GM15510 (cell line): ENCODE measurements at regions not wholly inside any gene's neighbourhood (a gene's known extent, or its start where the extent isn't known, plus 50 kb on each side); places are given as distances from the start of the nearest gene placed in this dataset.

Source experiments
- POLR2A ChIP-seq: IDR thresholded peaks from 3 replicates; pipeline ENCODE4 v1.6.1; 2011; ENCODE audit warnings: borderline replicate concordance; ENCODE audit not compliant: insufficient read length; ENCODE audit errors: extremely low read depth

DNA sequence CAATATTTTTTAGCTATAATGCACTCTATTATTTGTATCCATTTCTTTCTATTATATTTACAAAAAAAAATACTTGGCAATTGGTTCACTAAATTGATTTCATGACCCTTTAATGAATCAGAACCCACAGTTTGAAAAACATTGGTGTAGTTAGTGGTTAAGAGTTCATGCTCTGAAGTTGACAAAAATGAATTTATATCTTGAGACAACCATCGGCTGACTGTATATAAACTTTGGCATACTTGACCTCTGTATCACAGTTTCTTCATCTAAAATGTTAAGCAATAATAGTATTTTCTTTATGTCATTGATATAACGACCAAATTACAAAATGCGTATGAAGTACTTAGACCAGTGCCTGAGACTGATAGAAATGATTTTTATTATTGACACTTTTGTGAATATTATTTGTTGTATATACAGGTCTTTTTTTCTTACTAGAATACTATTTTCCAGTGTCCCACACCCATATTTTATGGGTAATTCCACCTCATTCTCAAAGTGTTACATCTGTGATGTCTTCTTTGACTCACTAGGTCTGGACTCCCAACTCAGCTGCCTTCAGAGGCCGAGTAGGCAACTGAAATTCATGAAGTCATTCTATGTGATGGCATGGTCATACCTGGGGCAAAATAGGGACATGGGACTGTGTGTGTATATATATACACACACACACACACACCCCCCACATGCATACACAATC is 459.2 kb downstream of the RFPL4B start:
- TF ChIP-seq POLR2A = no peak

- TF ChIP-seq POLR2A = no peak
Observed at GRCh38 chr6:112821476-112821875, 474.3 kb downstream of the RFPL4B start.

- no peak for TF ChIP-seq POLR2A
Observed at GRCh38 chr6:112822769-112823168, 475.6 kb downstream of the RFPL4B start.

- no peak for TF ChIP-seq POLR2A
Observed at GRCh38 chr6:112827793-112828192, 480.7 kb downstream of the RFPL4B start.

DNA sequence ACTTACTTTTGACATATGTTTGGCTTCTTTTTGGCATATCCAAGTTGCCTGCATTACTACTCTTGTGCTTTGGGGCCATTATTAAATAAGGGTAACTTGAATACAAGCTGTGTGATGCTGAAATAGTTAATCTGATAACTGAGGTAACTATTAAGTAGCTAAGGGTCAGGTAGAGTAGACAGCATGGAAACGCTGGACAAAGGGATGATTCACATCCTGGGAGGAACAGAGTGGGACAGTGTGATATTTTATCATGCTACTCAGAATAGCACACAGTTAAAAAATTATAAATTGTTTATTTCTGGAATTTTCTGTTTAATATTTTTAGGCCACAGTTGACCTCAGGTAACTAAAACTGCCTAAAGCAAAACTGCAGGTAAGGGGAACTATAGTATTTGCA is 483.9 kb downstream of the RFPL4B start:
- no peak for TF ChIP-seq POLR2A

DNA sequence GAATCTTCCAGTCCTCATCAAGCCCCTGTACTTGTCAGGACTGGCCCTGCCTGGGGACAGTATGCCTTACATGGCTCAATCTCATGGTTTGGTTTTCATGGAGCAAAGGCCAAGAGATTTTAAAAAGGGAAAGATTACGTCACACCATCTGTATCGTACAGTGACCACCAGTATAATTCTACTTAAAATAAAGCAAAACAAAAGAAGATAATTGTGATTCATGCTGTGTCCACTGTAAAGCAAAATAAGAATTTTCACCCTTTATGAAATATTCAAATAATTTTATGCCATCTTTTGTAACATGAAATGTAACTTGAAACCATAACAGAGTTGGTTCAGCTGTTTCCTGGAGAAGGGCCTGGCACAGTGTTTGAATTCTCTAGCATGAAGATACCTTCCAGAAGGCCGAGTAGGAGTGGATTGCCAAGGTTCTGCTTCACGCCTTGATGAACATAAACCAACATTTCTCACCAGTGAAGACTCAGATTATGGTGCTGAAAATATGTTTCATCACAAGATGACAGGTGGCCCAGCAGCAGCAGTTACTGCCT is 486.5 kb downstream of the RFPL4B start:
- TF ChIP-seq POLR2A = no peak

DNA sequence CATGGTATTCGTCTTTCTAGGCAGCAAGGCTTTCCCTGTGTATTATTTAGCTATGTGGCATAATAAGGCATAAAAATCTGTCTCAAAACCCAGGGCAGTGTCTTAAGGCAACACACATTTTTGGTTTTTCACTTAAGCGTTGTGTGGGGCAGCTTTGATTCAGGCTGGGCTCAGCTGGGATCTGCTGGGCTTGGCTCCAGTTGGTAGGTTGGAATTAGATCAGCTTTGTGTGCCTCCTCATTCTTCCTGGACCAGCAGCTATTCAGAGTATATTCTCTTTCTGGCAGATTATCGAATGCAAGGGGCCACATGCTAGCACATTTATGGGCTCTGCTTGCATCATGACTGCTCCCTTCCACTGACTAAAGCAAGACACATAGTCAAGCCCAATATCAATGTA is 487.9 kb downstream of the RFPL4B start:
- no peak for TF ChIP-seq POLR2A

DNA sequence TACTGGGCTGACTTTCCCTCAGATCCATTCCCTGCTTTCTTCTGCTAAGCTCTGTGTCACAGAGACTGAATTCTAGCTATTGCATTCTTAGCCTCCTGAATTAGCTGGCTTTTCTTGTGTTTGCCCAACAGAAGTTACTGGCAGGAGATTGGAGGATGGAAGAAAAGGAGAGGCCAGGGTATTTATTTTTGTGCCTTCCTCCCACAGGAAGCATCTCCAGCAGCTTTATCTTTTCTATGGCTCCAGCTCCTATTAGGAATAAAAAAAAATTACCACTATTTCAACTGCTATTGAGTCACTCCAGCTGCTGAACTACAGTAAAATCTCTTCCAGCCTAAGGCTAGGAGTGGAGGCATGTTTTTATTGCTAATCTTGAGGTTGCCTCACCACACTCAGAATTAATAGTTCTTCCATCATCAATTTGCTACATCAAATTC is 492.4 kb downstream of the RFPL4B start:
- no peak for TF ChIP-seq POLR2A

GRCh38 chr6:112841553-112842329 is 494.6 kb downstream of the RFPL4B start:
- no peak for TF ChIP-seq POLR2A

DNA sequence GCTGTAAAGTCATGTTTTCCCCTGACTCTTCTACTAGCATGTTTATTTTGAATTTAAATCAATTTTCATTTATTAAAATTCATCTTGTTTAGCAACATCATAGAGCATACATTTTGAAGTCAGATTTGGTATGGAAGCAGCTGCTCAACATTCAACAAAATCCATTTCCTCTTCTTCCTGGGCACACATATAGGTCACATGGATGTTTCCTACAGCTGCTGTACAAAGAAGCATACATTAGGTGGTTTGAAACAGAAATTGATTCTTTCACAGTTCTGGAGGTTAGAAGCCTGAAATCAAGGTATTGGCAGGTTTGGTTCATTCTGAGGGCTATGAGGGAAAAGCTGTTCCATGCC is 495.2 kb downstream of the RFPL4B start:
- TF ChIP-seq POLR2A = no peak

DNA sequence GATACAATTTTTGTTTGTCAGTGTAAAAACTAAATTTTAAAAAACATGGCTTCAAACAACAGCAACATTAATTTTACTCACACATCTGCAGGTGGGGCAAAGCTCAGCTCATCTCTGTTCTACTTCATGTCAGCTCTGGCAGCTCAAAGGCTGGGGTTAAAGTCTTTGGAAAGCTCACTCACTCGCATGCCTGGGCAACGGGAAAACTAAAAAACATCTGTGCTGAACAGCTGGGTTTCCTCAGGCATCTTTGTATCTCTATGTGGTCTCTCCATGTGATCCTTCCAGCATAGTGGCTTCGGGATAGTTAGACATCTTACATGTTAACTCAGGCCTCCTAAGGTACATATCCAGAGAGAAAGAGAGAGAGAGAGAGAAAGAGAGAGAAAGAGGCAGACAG is 499.6 kb downstream of the RFPL4B start:
- TF ChIP-seq POLR2A = no peak

GRCh38 chr6:112851146-112851545 is 504.0 kb downstream of the RFPL4B start:
- TF ChIP-seq POLR2A = no peak

DNA sequence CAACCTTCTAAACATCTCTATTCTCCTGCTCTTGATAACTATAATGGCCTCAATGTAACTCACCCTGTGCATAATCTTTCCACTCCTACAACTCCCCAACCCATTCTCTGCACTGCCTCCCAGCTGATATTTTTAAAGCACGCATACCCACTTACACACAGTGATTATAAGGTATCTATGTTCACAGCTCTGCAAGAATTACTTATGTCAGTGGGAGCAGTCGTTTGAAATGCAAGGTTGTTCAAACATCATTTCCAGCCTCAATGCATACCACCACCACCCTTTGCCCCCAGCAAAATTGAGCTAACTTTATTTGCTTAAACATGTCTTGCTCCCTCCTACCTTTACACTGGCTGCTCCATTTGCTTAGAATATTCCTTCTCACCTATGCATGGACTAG is 506.0 kb downstream of the RFPL4B start:
- TF ChIP-seq POLR2A = no peak

- TF ChIP-seq POLR2A = no peak
Observed at GRCh38 chr6:112863753-112864152, 516.6 kb downstream of the RFPL4B start.

DNA sequence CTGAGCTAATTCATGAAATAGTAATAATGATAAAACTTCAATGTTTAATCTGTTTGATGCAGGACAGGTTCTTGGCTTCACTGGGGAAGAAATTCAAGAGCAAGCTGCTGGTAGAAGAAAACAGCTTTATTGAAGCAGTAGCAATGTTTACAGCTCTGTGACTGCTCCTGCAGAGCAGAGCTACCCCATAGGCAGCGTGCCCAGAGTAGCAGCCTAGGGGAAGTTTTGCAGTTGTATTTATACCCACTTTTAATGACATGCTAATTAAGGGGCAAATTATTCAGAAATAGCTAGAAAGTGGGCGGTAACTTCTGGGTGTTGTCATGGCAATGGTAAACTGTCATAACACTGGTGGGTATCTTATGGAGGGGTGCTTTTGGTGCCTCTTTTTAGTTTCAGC is 518.0 kb downstream of the RFPL4B start:
- TF ChIP-seq POLR2A = no peak

DNA sequence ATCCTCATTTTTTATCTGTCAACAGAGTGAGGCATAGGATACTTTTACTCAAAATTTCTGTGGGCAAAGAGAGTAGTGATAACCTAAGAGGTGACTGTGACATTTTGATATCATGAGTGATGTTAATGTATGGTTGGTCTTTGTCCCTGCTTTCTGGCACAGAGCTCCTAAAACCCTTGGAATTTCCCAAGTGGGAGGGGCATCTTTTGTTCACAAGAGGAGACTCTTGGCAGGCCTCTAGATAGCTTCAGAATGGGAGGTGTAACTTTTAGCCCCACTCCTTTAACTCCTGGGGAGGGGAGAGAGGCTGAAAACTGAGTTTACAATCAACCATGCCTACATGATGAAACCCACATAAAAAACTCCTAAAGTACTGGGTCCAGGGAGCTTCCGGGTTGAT is 527.8 kb downstream of the RFPL4B start:
- TF ChIP-seq POLR2A = no peak

DNA sequence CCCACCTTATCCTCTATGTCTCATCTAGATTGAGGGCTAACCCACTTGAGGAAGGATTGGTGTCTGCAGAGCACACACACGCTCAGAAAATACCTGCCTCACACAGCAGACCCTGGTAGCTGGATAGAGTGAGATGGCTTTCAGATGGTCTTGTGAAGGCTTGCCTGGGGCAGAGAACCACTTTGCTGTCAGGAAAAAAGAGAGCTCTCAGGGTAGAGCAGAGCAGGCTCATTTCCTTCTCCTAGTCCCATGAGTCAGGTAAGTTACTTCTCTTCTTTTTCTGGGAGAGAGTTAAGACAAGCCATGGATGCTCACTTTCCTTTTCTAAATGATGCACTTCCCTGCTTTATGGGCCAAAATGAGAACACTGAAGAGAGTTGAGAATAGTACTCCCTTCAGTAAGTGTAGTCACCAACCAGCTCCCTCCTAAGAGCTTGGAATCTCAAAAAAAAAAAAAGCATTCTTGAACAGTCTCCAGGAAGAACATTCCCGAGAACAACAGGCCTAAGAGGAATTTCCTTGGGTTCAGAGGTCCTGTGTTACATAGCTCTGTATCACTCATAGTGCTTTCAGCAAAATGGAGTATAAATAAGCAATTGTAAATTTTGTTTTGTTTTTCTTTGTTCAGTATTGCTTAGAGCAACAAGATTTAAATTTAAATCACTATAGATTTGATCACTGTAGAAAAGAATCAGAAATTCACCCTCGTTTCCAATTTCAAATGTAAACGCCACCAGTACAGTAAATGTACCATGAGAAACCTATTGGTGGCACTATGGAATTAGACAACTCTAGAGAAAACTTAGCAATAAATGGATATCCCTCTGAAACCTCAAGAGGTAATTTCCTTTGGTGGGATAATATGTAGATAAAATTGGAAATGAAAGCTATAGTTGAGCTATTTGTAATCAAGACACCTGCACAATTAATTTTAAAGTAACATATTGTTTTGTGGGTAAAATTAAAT is 530.3 kb downstream of the RFPL4B start:
- TF ChIP-seq POLR2A = no peak
